ENCODE measurements at regions not wholly inside any gene's neighbourhood (a gene's known extent, or its start where the extent isn't known, plus 50 kb on each side); places are given as distances from the start of the nearest gene placed in this dataset.
"Not testable (repeated sequence)": the region's sequence is repeated elsewhere in the genome, so short reads cannot be mapped to it uniquely, and the experiment has no call there.

- TF ChIP-seq POU6F1 (CRISPR knock-in tag; IDR thresholded peaks at IDR 0.05; ENCODE audit: borderline replicate concordance, low read depth) = no peak
- TF ChIP-seq ESRRG (CRISPR knock-in tag; IDR thresholded peaks at IDR 0.05) = no peak
- no peak for TF ChIP-seq OSR1 (CRISPR knock-in tag; IDR thresholded peaks at IDR 0.05)
- no peak for TF ChIP-seq ZNF565 (CRISPR knock-in tag; conservative IDR thresholded peaks at IDR 0.05; ENCODE audit: low read depth)
- peak; percentile 95 for ATAC-seq
Measured at GRCh38 chr9:71604197-71605063, 163.9 kb downstream of the CEMIP2 start.

DNA sequence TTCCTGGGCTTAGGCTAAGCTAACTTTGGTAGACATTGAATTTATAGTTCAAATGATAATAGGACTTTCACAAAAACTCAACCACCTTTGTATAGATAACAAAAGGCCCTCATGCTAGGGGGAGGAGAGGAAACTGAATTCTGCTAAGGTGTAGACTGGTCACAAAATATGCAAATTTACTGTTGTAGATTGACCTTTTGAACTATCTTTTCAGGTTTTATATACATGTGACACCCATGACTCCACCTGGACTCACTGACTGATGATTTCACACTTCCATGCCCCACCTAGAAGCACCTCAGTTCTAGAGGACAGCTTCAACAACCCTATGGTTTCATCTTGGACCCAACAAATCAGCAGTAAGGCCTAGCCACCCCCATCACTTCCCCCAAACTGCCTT is 165.7 kb downstream of the CEMIP2 start:
- TF ChIP-seq ZNF565 (CRISPR knock-in tag; conservative IDR thresholded peaks at IDR 0.05; ENCODE audit: low read depth) (no peak), ARNTL (CRISPR knock-in tag; IDR thresholded peaks at IDR 0.05; ENCODE audit: borderline replicate concordance, low read depth) (no peak), RARB (CRISPR knock-in tag; IDR thresholded peaks at IDR 0.05) (no peak), ZNF8 (CRISPR knock-in tag; IDR thresholded peaks at IDR 0.05) (no peak), ZC3H10 (CRISPR knock-in tag; IDR thresholded peaks at IDR 0.05) (no peak), TOX (CRISPR knock-in tag; IDR thresholded peaks at IDR 0.05; ENCODE audit: borderline replicate concordance) (no peak), SNAI2 (CRISPR knock-in tag; IDR thresholded peaks at IDR 0.05) (no peak), TCF4 (CRISPR knock-in tag; IDR thresholded peaks at IDR 0.05; ENCODE audit: borderline replicate concordance) (no peak), OSR1 (CRISPR knock-in tag; IDR thresholded peaks at IDR 0.05) (no peak), PPARA (CRISPR knock-in tag; IDR thresholded peaks at IDR 0.05; ENCODE audit: borderline replicate concordance) (no peak), PATZ1 (CRISPR knock-in tag; IDR thresholded peaks at IDR 0.05; ENCODE audit: borderline replicate concordance) (no peak)
- TF ChIP-seq, protein P1, sequence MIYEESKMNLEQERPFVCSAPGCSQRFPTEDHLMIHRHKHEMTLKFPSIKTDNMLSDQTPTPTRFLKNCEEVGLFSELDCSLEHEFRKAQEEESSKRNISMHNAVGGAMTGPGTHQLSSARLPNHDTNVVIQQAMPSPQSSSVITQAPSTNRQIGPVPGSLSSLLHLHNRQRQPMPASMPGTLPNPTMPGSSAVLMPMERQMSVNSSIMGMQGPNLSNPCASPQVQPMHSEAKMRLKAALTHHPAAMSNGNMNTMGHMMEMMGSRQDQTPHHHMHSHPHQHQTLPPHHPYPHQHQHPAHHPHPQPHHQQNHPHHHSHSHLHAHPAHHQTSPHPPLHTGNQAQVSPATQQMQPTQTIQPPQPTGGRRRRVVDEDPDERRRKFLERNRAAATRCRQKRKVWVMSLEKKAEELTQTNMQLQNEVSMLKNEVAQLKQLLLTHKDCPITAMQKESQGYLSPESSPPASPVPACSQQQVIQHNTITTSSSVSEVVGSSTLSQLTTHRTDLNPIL (CRISPR knock-in tag; IDR thresholded peaks at IDR 0.05; ENCODE audit: low read depth) = no peak
- TF ChIP-seq, protein P2, sequence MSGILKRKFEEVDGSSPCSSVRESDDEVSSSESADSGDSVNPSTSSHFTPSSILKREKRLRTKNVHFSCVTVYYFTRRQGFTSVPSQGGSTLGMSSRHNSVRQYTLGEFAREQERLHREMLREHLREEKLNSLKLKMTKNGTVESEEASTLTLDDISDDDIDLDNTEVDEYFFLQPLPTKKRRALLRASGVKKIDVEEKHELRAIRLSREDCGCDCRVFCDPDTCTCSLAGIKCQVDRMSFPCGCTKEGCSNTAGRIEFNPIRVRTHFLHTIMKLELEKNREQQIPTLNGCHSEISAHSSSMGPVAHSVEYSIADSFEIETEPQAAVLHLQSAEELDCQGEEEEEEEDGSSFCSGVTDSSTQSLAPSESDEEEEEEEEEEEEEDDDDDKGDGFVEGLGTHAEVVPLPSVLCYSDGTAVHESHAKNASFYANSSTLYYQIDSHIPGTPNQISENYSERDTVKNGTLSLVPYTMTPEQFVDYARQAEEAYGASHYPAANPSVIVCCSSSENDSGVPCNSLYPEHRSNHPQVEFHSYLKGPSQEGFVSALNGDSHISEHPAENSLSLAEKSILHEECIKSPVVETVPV (CRISPR knock-in tag; IDR thresholded peaks at IDR 0.05) = no peak

DNA sequence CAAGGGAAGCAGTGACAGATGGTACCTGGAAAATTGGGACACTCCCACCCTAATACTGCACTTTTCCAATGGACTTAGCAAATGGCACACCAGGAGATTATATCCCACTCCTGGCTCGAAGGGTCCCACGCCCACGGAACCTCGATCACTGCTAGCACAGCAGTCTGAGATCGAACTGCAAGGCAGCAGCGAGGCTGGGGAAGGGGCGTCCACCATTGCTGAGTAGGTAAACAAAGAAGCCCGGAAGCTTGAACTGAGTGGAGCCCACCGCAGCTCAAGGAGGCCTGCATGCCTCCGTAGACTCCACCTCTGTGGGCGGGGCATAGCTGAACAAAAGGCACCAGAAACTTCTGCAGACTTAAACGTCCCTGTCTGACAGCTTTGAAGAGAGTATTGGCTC is 172.6 kb downstream of the CEMIP2 start:
- ATAC-seq = not testable (repeated sequence)

More for the DNA sequence above, 165.7 kb downstream of the CEMIP2 start:
- ATAC-seq = no peak

- TF ChIP-seq PATZ1 (CRISPR knock-in tag; IDR thresholded peaks at IDR 0.05; ENCODE audit: borderline replicate concordance) = no peak
- TF ChIP-seq GLIS3 (CRISPR knock-in tag; IDR thresholded peaks at IDR 0.05) = no peak
- ATAC-seq = no peak
Measured at GRCh38 chr9:71594541-71594940, 173.8 kb downstream of the CEMIP2 start.

GRCh38 chr9:71592400-71592799 is 175.9 kb downstream of the CEMIP2 start:
- no peak for ATAC-seq
- TF ChIP-seq OSR1 (CRISPR knock-in tag; IDR thresholded peaks at IDR 0.05) = no peak
- no peak for TF ChIP-seq ZNF565 (CRISPR knock-in tag; conservative IDR thresholded peaks at IDR 0.05; ENCODE audit: low read depth)
- TF ChIP-seq, protein P2 (CRISPR knock-in tag; IDR thresholded peaks at IDR 0.05) = no peak
- TF ChIP-seq ZC3H10 (CRISPR knock-in tag; IDR thresholded peaks at IDR 0.05) = no peak
- TF ChIP-seq ZNF8 (CRISPR knock-in tag; IDR thresholded peaks at IDR 0.05) = no peak
- no peak for TF ChIP-seq ESRRG (CRISPR knock-in tag; IDR thresholded peaks at IDR 0.05)
- TF ChIP-seq TOX (CRISPR knock-in tag; IDR thresholded peaks at IDR 0.05; ENCODE audit: borderline replicate concordance) = no peak
- no peak for TF ChIP-seq POU6F1 (CRISPR knock-in tag; IDR thresholded peaks at IDR 0.05; ENCODE audit: borderline replicate concordance, low read depth)
- no peak for TF ChIP-seq ISL1 (CRISPR knock-in tag; IDR thresholded peaks at IDR 0.05)
- TF ChIP-seq GLIS3 (CRISPR knock-in tag; IDR thresholded peaks at IDR 0.05) = no peak
- TF ChIP-seq ZFP30 (CRISPR knock-in tag; IDR thresholded peaks at IDR 0.05) = no peak
